HUES48 (cell line): ENCODE measurements at regions not wholly inside any gene's neighbourhood (a gene's known extent, or its start where the extent isn't known, plus 50 kb on each side); places are given as distances from the start of the nearest gene placed in this dataset.
"Not testable (repeated sequence)": the region's sequence is repeated elsewhere in the genome, so short reads cannot be mapped to it uniquely, and the experiment has no call there.

Experiments
- H3K27ac ChIP-seq: one replicate; pipeline ENCODE4 v1.7.0; 2013; ENCODE audit warnings: low read depth, low read length, inconsistent platforms
- H3K27me3 ChIP-seq: 2 replicates; pipeline ENCODE4 v1.6.1; 2013; ENCODE audit warnings: mild to moderate bottlenecking, low read length; ENCODE audit not compliant: control insufficient read depth, insufficient read depth
- H3K36me3 ChIP-seq: 2 replicates; pipeline ENCODE4 v1.6.1; 2013; ENCODE audit warnings: low read length; ENCODE audit not compliant: control insufficient read depth, insufficient read depth
- H3K4me1 ChIP-seq: 2 replicates; pipeline ENCODE4 v1.6.1; 2013; ENCODE audit warnings: mild to moderate bottlenecking, low read length; ENCODE audit not compliant: control insufficient read depth, insufficient read depth
- H3K4me3 ChIP-seq: 2 replicates; pipeline ENCODE4 v1.5.1; 2013; ENCODE audit warnings: mild to moderate bottlenecking, low read depth, low read length
- H3K9ac ChIP-seq: 2 replicates; pipeline ENCODE4 v1.6.1; 2013; ENCODE audit warnings: mild to moderate bottlenecking, low read depth, low read length, moderate library complexity
- H3K9me3 ChIP-seq: 2 replicates; pipeline ENCODE4 v1.6.1; 2013; ENCODE audit warnings: low read length; ENCODE audit not compliant: control insufficient read depth, insufficient read depth

- Histone ChIP-seq H3K36me3 (no peaks in the 10 kb centered on the region), H3K4me3 (no peak overlapping the region), H3K27me3 (no peaks in the 10 kb centered on the region), H3K4me1 (no peaks in the 10 kb centered on the region), H3K27ac (no peak overlapping the region), H3K9me3 (peaks cover 36% of the 10 kb centered on the region), H3K9ac (no peak overlapping the region)
Observed at GRCh38 chr5:44981708-44982107, 173.0 kb downstream of the MRPS30 start.

GRCh38 chr5:44983006-44983405 is 174.3 kb downstream of the MRPS30 start:
- H3K27me3 ChIP-seq = no peaks in the 10 kb centered on the region
- no peak overlapping the region for H3K4me3 ChIP-seq
- peaks cover 37% of the 10 kb centered on the region for H3K9me3 ChIP-seq
- H3K9ac ChIP-seq = no peak overlapping the region
- H3K4me1 ChIP-seq = no peaks in the 10 kb centered on the region
- H3K36me3 ChIP-seq = no peaks in the 10 kb centered on the region
- no peak overlapping the region for H3K27ac ChIP-seq

- no peaks in the 10 kb centered on the region for H3K27me3 ChIP-seq
- H3K4me3 ChIP-seq = no peak overlapping the region
- H3K27ac ChIP-seq = no peak overlapping the region
- H3K36me3 ChIP-seq = no peaks in the 10 kb centered on the region
- peaks cover 62% of the 10 kb centered on the region for H3K9me3 ChIP-seq
- H3K4me1 ChIP-seq = no peaks in the 10 kb centered on the region
- no peak overlapping the region for H3K9ac ChIP-seq
Observed at GRCh38 chr5:44987026-44987425, 178.3 kb downstream of the MRPS30 start.

GRCh38 chr5:44991693-44992092 is 182.9 kb downstream of the MRPS30 start:
- Histone ChIP-seq H3K27me3 (no peaks in the 10 kb centered on the region), H3K4me3 (no peak overlapping the region), H3K9me3 (peaks cover 29% of the 10 kb centered on the region), H3K36me3 (no peaks in the 10 kb centered on the region), H3K4me1 (no peaks in the 10 kb centered on the region), H3K27ac (no peak overlapping the region), H3K9ac (no peak overlapping the region)

DNA sequence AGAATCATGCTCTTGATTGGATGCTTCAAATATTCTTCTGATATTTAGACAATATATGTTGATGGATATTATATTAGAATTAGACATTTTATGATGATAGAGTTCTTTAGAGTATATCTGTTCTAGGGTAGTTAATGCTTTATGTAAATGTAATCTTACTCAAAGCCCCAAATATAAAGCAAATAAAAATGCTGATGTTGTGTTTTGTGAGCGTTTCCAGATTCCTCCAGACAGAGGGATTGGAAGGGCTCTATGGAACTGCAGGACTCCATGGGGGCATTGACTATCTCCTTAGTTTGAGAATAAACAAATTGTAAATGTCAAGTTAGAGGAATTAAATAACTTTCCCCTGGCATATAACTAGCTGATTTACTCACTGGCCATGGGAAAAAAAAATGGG is 184.5 kb downstream of the MRPS30 start:
- H3K9ac ChIP-seq = no peak overlapping the region
- no peak overlapping the region for H3K4me3 ChIP-seq
- no peaks in the 10 kb centered on the region for H3K36me3 ChIP-seq
- no peak overlapping the region for H3K27ac ChIP-seq
- H3K9me3 ChIP-seq = peaks cover 29% of the 10 kb centered on the region
- H3K4me1 ChIP-seq = no peaks in the 10 kb centered on the region
- no peaks in the 10 kb centered on the region for H3K27me3 ChIP-seq

DNA sequence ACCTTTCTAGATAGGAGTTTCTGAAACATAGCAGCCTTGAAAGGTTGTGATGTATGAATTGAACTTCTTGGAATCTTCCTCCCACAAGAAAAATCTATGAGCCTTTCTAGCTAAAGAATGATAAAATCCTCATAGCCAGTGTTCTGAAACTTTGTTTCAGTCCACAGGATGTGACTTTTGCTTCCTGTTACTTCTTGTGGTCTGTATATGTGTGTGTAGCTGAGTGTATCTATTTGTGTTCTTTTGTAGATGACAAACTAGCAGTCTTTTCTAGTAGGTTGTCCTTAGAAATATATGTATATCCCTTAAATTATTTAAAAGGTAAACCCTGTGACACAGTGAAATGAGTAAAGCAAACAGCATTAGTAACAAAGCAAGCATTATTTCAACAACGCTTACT is 188.8 kb downstream of the MRPS30 start:
- Histone ChIP-seq H3K27me3 (no peaks in the 10 kb centered on the region), H3K4me1 (no peaks in the 10 kb centered on the region), H3K36me3 (no peaks in the 10 kb centered on the region), H3K4me3 (no peak overlapping the region), H3K27ac (no peak overlapping the region), H3K9ac (no peak overlapping the region), H3K9me3 (peaks cover 6% of the 10 kb centered on the region; the same call in 1 of the 2 replicates)

GRCh38 chr5:45007102-45007501 is 198.4 kb downstream of the MRPS30 start:
- not testable (repeated sequence) for H3K4me3 ChIP-seq, H3K27ac ChIP-seq, H3K9me3 ChIP-seq, H3K27me3 ChIP-seq, H3K4me1 ChIP-seq, H3K9ac ChIP-seq, H3K36me3 ChIP-seq

GRCh38 chr5:45017568-45017967 is 208.8 kb downstream of the MRPS30 start:
- Histone ChIP-seq H3K4me1 (no peaks in the 10 kb centered on the region), H3K27ac (no peak overlapping the region), H3K4me3 (no peak overlapping the region), H3K36me3 (no peaks in the 10 kb centered on the region), H3K9me3 (peaks cover 2% of the 10 kb centered on the region; the same call in 1 of the 2 replicates), H3K27me3 (no peaks in the 10 kb centered on the region), H3K9ac (no peak overlapping the region)

DNA sequence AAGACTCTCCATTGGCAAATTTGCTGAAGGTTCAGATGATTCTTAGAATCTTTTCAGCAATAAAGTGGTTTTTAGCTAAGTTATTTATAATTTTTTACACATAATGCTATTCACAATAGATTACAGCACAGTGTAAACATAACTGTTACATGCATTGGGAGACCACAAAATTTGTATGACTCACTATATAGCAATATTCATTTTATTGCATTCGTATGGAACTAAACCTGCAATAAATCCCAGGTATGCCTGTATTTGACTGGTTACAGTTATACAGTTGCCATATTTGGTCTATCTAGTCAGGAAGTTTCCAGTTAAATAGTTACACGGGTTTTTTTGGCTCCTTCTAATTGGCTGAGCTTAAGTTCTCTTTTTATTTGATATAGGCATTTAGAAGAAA is 220.8 kb downstream of the MRPS30 start:
- H3K9ac ChIP-seq = no peak overlapping the region
- no peaks in the 10 kb centered on the region for H3K9me3 ChIP-seq
- no peak overlapping the region for H3K4me3 ChIP-seq
- H3K4me1 ChIP-seq = no peaks in the 10 kb centered on the region
- no peaks in the 10 kb centered on the region for H3K27me3 ChIP-seq
- no peak overlapping the region for H3K27ac ChIP-seq
- H3K36me3 ChIP-seq = no peaks in the 10 kb centered on the region

- Histone ChIP-seq H3K27me3 (no peaks in the 10 kb centered on the region), H3K9ac (no peak overlapping the region), H3K36me3 (no peaks in the 10 kb centered on the region), H3K4me3 (no peak overlapping the region), H3K27ac (no peak overlapping the region), H3K9me3 (no peaks in the 10 kb centered on the region), H3K4me1 (peaks cover 7% of the 10 kb centered on the region)
Observed at GRCh38 chr5:45035991-45036390, 227.2 kb downstream of the MRPS30 start.

DNA sequence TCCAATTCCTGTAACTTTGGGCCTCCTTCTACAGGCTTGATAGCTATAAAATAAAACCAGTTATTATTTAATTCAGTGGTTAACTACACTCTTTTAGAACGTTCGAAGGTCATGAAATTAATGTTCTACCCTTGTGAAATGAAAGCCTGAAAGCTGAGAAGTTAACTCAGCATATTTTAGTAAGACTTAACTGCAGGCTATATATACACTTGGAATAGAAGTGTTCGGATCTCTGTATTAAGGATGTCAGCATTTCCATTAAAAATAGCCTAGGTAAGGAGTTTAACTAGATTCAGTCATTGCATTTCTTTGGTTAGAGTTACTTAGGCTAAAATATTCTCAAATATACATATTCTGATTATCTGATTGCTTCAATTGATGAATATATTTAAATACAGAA is 229.2 kb downstream of the MRPS30 start:
- Histone ChIP-seq H3K27me3 (no peaks in the 10 kb centered on the region), H3K9ac (no peak overlapping the region), H3K4me3 (no peak overlapping the region), H3K9me3 (no peaks in the 10 kb centered on the region), H3K36me3 (no peaks in the 10 kb centered on the region), H3K27ac (no peak overlapping the region), H3K4me1 (peaks cover 7% of the 10 kb centered on the region)

DNA sequence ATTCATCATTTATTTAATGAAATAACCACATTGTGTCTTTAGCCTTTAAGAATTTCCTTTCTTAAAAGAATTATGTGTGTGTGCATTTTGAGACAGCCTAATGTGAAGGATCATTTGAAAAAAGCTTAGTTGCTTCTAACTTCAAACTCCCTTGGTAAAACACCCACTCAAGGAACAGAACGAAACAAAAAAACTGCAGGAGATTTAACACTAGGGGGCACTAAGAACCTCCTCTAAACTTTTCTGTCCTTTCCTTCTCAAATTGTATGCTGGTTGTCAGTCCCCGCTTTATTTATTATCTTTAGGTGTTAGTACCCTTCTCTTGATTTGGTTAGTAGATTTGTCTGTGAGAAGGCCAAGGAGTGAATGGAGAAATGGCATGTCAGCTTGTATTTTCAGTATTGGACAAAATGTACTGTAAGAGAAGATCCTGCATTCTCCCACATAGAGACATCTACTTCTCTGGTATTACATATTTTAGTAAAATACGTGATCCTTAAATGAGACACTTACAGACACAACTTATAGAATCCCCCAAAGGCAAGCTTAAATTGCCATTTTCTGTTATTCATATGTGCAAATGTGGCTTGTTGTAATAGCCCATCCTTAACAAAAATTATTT is 229.7 kb downstream of the MRPS30 start:
- no peaks in the 10 kb centered on the region for H3K36me3 ChIP-seq
- H3K27ac ChIP-seq = no peak overlapping the region
- no peaks in the 10 kb centered on the region for H3K27me3 ChIP-seq
- no peaks in the 10 kb centered on the region for H3K9me3 ChIP-seq
- no peak overlapping the region for H3K9ac ChIP-seq
- peaks cover 7% of the 10 kb centered on the region for H3K4me1 ChIP-seq
- H3K4me3 ChIP-seq = no peak overlapping the region
